PC-9 (cell line): ENCODE measurements at regions not wholly inside any gene's neighbourhood (a gene's known extent, or its start where the extent isn't known, plus 50 kb on each side); places are given as distances from the start of the nearest gene placed in this dataset.

Experiments
- BruUV-seq: library from RNA; stranded (reverse); fragments of 400-500 nt; replicated peaks from 2 replicates; lab custom pipeline; 2021; lab: Mats Ljungman, UMichigan
- CTCF ChIA-PET: fragments of 300-600 bp; sonication (Branson Sonifier 250); formaldehyde crosslinking; loops from one replicate; lab custom pipeline; 2022; ENCODE audit warnings: antibody characterized with exemption; lab: Charles Lee
- POLR2A ChIA-PET: fragments of 300-600 bp; sonication (Branson Sonifier 250); formaldehyde crosslinking; loops from one replicate; lab custom pipeline; 2022; ENCODE audit warnings: antibody characterized with exemption; ENCODE audit not compliant: unreplicated experiment; lab: Charles Lee
- DNase-seq, 2 experiments: peaks; one replicate each; pipeline versions ENCODE4 v3.0.0 to v3.0.0-alpha.2; 2015 to 2022; ENCODE audit warnings: mixed read lengths in 1 of 2
- H2AFZ ChIP-seq: fragments of 200-600 bp; sonication (generic); 2 replicates; pipeline ENCODE4 v1.8.1; 2017; ENCODE audit warnings: antibody characterized with exemption
- H3F3A ChIP-seq: fragments of 200-600 bp; sonication (generic); 2 replicates; pipeline ENCODE4 v1.8.1; 2017; ENCODE audit warnings: antibody characterized with exemption, mild to moderate bottlenecking, low read depth; ENCODE audit not compliant: insufficient read depth
- H3K27ac ChIP-seq: fragments of 200-600 bp; sonication (generic); 2 replicates; pipeline ENCODE4 v1.6.1; 2016; ENCODE audit warnings: mixed run types
- H3K27me3 ChIP-seq: fragments of 200-600 bp; sonication (generic); 2 replicates; pipeline ENCODE4 v1.6.1; 2016; ENCODE audit warnings: low read depth, mixed run types; ENCODE audit not compliant: insufficient read depth
- H3K36me3 ChIP-seq: fragments of 200-600 bp; sonication (generic); 2 replicates; pipeline ENCODE4 v1.6.1; 2016; ENCODE audit warnings: low read depth, mixed run types
- H3K4me1 ChIP-seq: fragments of 200-600 bp; sonication (generic); replicated peaks from 2 replicates; pipeline ENCODE4 v1.6.1; 2016; ENCODE audit warnings: mixed run types; ENCODE audit not compliant: insufficient read depth
- H3K4me2 ChIP-seq: fragments of 200-600 bp; sonication (generic); 2 replicates; pipeline ENCODE4 v1.6.1; 2017; ENCODE audit warnings: mixed run types
- H3K4me3 ChIP-seq: fragments of 200-600 bp; sonication (generic); 2 replicates; pipeline ENCODE4 v1.6.1; 2016; ENCODE audit warnings: mixed run types
- H3K79me2 ChIP-seq: fragments of 200-600 bp; sonication (generic); 2 replicates; pipeline ENCODE4 v1.6.1; 2017; ENCODE audit warnings: low read depth, mixed run types
- H3K9me2 ChIP-seq: fragments of 200-600 bp; sonication (generic); 2 replicates; pipeline ENCODE4 v1.8.1; 2017; ENCODE audit warnings: mild to moderate bottlenecking; ENCODE audit not compliant: insufficient read depth
- H3K9me3 ChIP-seq: fragments of 200-600 bp; sonication (generic); 2 replicates; pipeline ENCODE4 v1.8.1; 2016; ENCODE audit warnings: low read depth; ENCODE audit not compliant: insufficient read depth
- H4K20me1 ChIP-seq: fragments of 200-600 bp; sonication (generic); 2 replicates; pipeline ENCODE4 v1.8.1; 2017; ENCODE audit not compliant: insufficient read depth
- CTCF ChIP-seq: fragments of 200-600 bp; sonication (generic); conservative IDR thresholded peaks from 2 replicates; pipeline ENCODE4 v1.6.1; 2017; ENCODE audit warnings: mixed run types, antibody characterized with exemption, mild to moderate bottlenecking, moderate library complexity
- EZH2 ChIP-seq: fragments of 200-600 bp; sonication (generic); IDR thresholded peaks from 2 replicates; pipeline ENCODE4 v1.8.0; 2017; ENCODE audit warnings: antibody characterized with exemption, low read depth
- intact Hi-C: fragments of 100-400 bp; cut with micrococcal nuclease; formaldehyde crosslinking; loops from one replicate; pipeline ENCODE4 v1.10.0; 2022; ENCODE audit not compliant: unreplicated experiment

- BruUV-seq = no TSS peak
- no peaks in the 10 kb centered on the region for H4K20me1 ChIP-seq
- H3K4me2 ChIP-seq = no peak overlapping the region
- no peaks in the 10 kb centered on the region for H3K36me3 ChIP-seq
- CTCF ChIA-PET = no interaction called here
- no peak for DNase-seq
- H3K4me3 ChIP-seq = no peak overlapping the region
- 0 out of 2 replicates have a peak, but pooled peaks cover 8% of the 10 kb centered on the region for H3K4me1 ChIP-seq
- TF ChIP-seq EZH2 = no peak
- TF ChIP-seq CTCF = no peak
- no peak overlapping the region for H2AFZ ChIP-seq
- no peaks in the 10 kb centered on the region for H3F3A ChIP-seq
- intact Hi-C loops = no loop called here
- POLR2A ChIA-PET = no interaction called here
- H3K9me3 ChIP-seq = no peaks in the 10 kb centered on the region
- H3K79me2 ChIP-seq = no peaks in the 10 kb centered on the region
- H3K27me3 ChIP-seq = no peaks in the 10 kb centered on the region
- no peak overlapping the region for H3K27ac ChIP-seq
- H3K9me2 ChIP-seq = 0 out of 2 replicates have a peak, but pooled peaks cover 7% of the 10 kb centered on the region
These were observed 54.1 kb upstream of the CHD1 start for GRCh38 chr5:98982880-98983279.
